Upper lobe of right lung (tissue), 1 donor: ENCODE measurements at regions not wholly inside any gene's neighbourhood (a gene's known extent, or its start where the extent isn't known, plus 50 kb on each side); places are given as distances from the start of the nearest gene placed in this dataset.

ENCODE experiments used
- ATAC-seq: fragments of 200-7000 bp; cut with Tn5 transposase; one replicate; pipeline ENCODE4 v1.9.1; 2020; ENCODE audit warnings: mild to moderate bottlenecking, moderate library complexity
- DNase-seq: peaks from one replicate; pipeline ENCODE4 v3.0.0-alpha.2; 2020
- H3K27ac ChIP-seq: fragments of 200-600 bp; one replicate; pipeline ENCODE4 v1.8.0; 2022
- H3K27me3 ChIP-seq: fragments of 200-600 bp; one replicate; pipeline ENCODE4 v1.8.0; 2022; ENCODE audit warnings: mild to moderate bottlenecking
- H3K36me3 ChIP-seq: fragments of 200-600 bp; one replicate; pipeline ENCODE4 v1.8.0; 2022
- H3K4me1 ChIP-seq: fragments of 200-600 bp; one replicate; pipeline ENCODE4 v1.8.0; 2022
- H3K4me3 ChIP-seq: fragments of 200-600 bp; one replicate; pipeline ENCODE4 v1.8.0; 2022; ENCODE audit warnings: mild to moderate bottlenecking
- H3K9me3 ChIP-seq: fragments of 200-600 bp; one replicate; pipeline ENCODE4 v1.8.0; 2022
- intact Hi-C: fragments of 100-400 bp; cut with DNase I; formaldehyde crosslinking; loops from one replicate; pipeline ENCODE4 v1.11.0; 2022
- TF ChIP-seq, protein P1 (sequence below): fragments of 200-600 bp; IDR thresholded peaks from one replicate; pipeline ENCODE4 v1.8.0; 2022; ENCODE audit warnings: antibody characterized with exemption
- donor health status: DM: no; HTN: yes; CAD: no; lungs with severe emphysema.

- no peaks in the 10 kb centered on the region for H3K36me3 ChIP-seq
- intact Hi-C loops: no loop called here
- DNase-seq: no peak
- no peak overlapping the region for H3K4me3 ChIP-seq
- no peak overlapping the region for H3K27ac ChIP-seq
- no peaks in the 10 kb centered on the region for H3K4me1 ChIP-seq
- no peaks in the 10 kb centered on the region for H3K27me3 ChIP-seq
- H3K9me3 ChIP-seq: no peaks in the 10 kb centered on the region
- TF ChIP-seq, protein P1, sequence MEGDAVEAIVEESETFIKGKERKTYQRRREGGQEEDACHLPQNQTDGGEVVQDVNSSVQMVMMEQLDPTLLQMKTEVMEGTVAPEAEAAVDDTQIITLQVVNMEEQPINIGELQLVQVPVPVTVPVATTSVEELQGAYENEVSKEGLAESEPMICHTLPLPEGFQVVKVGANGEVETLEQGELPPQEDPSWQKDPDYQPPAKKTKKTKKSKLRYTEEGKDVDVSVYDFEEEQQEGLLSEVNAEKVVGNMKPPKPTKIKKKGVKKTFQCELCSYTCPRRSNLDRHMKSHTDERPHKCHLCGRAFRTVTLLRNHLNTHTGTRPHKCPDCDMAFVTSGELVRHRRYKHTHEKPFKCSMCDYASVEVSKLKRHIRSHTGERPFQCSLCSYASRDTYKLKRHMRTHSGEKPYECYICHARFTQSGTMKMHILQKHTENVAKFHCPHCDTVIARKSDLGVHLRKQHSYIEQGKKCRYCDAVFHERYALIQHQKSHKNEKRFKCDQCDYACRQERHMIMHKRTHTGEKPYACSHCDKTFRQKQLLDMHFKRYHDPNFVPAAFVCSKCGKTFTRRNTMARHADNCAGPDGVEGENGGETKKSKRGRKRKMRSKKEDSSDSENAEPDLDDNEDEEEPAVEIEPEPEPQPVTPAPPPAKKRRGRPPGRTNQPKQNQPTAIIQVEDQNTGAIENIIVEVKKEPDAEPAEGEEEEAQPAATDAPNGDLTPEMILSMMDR: no peak
- ATAC-seq: no peak
These were observed 305.6 kb upstream of the TGFBR2 start for GRCh38 chr3:30300809-30301208.

- H3K36me3 ChIP-seq: no peaks in the 10 kb centered on the region
- no peak overlapping the region for H3K27ac ChIP-seq
- no peaks in the 10 kb centered on the region for H3K27me3 ChIP-seq
- DNase-seq: no peak
- H3K4me1 ChIP-seq: no peaks in the 10 kb centered on the region
- TF ChIP-seq, protein P1: no peak
- ATAC-seq: no peak
- H3K9me3 ChIP-seq: no peaks in the 10 kb centered on the region
- intact Hi-C loops: no loop called here
- H3K4me3 ChIP-seq: no peak overlapping the region
These were observed 304.4 kb upstream of the TGFBR2 start for GRCh38 chr3:30302027-30302426.

DNA sequence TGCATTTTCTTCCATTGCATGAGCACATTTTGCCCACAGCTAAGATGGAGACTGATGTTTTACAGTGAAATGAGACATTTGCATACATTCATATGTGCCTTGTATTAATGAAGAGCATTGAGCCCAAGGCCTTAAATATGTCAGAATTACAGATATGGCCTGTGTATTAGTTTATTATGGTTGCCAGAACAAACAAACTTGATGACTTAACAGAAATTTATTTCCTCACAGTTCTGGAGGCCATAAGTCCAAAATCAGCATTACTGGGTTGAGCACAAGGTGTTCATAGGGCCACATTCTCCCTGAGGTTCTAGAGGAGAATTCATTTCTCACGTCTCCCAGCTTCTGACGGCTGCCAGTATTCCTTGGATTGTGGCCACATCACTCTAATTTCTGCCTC is 302.6 kb upstream of the TGFBR2 start:
- no peak overlapping the region for H3K4me3 ChIP-seq
- ATAC-seq: no peak

GRCh38 chr3:30305021-30305420 is 301.4 kb upstream of the TGFBR2 start:
- no peaks in the 10 kb centered on the region for H3K27me3 ChIP-seq
- H3K9me3 ChIP-seq: no peaks in the 10 kb centered on the region
- intact Hi-C loops: no loop called here
- no peak overlapping the region for H3K27ac ChIP-seq
- no peak overlapping the region for H3K4me3 ChIP-seq
- no peaks in the 10 kb centered on the region for H3K4me1 ChIP-seq
- no peaks in the 10 kb centered on the region for H3K36me3 ChIP-seq
- ATAC-seq (no peak), DNase-seq (no peak)
- TF ChIP-seq, protein P1: no peak

More for the DNA sequence above, 302.6 kb upstream of the TGFBR2 start:
- H3K27me3 ChIP-seq: no peaks in the 10 kb centered on the region
- no peaks in the 10 kb centered on the region for H3K4me1 ChIP-seq
- no peaks in the 10 kb centered on the region for H3K9me3 ChIP-seq
- intact Hi-C loops: no loop called here
- no peak for DNase-seq
- TF ChIP-seq, protein P1: no peak
- H3K36me3 ChIP-seq: no peaks in the 10 kb centered on the region
- H3K27ac ChIP-seq: no peak overlapping the region

- H3K4me1 ChIP-seq: no peaks in the 10 kb centered on the region
- no peaks in the 10 kb centered on the region for H3K9me3 ChIP-seq
- no peaks in the 10 kb centered on the region for H3K36me3 ChIP-seq
- intact Hi-C loops: no loop called here
- no peak overlapping the region for H3K4me3 ChIP-seq
- ATAC-seq (no peak), DNase-seq (no peak)
- H3K27me3 ChIP-seq: no peaks in the 10 kb centered on the region
- TF ChIP-seq, protein P1: no peak
- H3K27ac ChIP-seq: no peak overlapping the region
These were observed 299.5 kb upstream of the TGFBR2 start for GRCh38 chr3:30306896-30307295.

DNA sequence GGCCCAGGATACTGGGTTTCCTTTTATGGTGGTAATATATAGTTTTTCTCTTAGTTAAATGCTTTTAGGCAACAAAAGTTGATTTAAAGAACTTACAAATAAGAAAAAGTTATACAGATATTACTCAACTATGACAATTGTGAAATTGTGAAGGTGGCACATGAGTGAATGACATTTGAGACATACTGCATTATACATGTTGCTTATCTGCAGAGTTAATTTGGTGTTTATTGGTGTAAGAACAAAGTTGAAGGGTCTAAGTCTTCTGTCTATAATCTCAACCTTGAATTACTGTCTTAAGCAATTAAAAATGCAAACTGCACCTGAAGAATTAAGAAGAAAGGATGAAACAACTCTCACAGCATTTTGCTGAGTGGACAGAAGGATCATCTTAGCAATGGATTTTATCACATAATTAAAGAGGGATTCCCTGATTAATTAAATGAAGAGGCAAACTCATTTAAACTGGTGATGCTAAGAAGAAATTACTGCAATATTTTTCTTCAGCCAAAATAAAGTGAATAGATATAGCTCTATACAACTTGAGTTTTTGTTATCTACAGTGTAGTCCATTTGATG is 298.9 kb upstream of the TGFBR2 start:
- H3K4me3 ChIP-seq: no peak overlapping the region
- no peak for ATAC-seq
- TF ChIP-seq, protein P1: no peak
- no peaks in the 10 kb centered on the region for H3K4me1 ChIP-seq
- H3K27ac ChIP-seq: no peak overlapping the region
- no peaks in the 10 kb centered on the region for H3K36me3 ChIP-seq
- intact Hi-C loops: no loop called here
- DNase-seq: no peak
- no peaks in the 10 kb centered on the region for H3K9me3 ChIP-seq
- H3K27me3 ChIP-seq: no peaks in the 10 kb centered on the region
